K562 (cell line): ENCODE measurements at regions not wholly inside any gene's neighbourhood (a gene's known extent, or its start where the extent isn't known, plus 50 kb on each side); places are given as distances from the start of the nearest gene placed in this dataset.

Source experiments
- L3MBTL2 ChIP-seq: fragments of 450-650 bp; IDR thresholded peaks from 2 replicates; pipeline ENCODE4 v1.6.1; 2016; ENCODE audit warnings: mild to moderate bottlenecking, moderate library complexity
- NFIC ChIP-seq: fragments of 450-650 bp; IDR thresholded peaks from 2 replicates; pipeline ENCODE4 v1.6.1; 2017; ENCODE audit warnings: mild to moderate bottlenecking, inconsistent platforms
- POLR2H ChIP-seq: IDR thresholded peaks from 2 replicates; pipeline ENCODE4 v1.6.1; 2016; ENCODE audit warnings: missing genetic modification characterization, low read depth, mild to moderate bottlenecking, control low read depth, missing compliant biosample characterization, moderate library complexity
- RAD51 ChIP-seq: fragments of 450-650 bp; IDR thresholded peaks from 2 replicates; pipeline ENCODE4 v1.7.1; 2016; ENCODE audit warnings: low read depth, mild to moderate bottlenecking, borderline replicate concordance
- RBM17 ChIP-seq: fragments of 200-400 bp; formaldehyde crosslinking; IDR thresholded peaks from 2 replicates; pipeline ENCODE4 v1.6.1; 2017; ENCODE audit warnings: low read depth, mild to moderate bottlenecking, low read length, borderline replicate concordance
- RBM22 ChIP-seq: fragments of 200-400 bp; formaldehyde crosslinking; IDR thresholded peaks from 2 replicates; pipeline ENCODE4 v1.6.1; 2018; ENCODE audit warnings: low read length, low read depth; ENCODE audit not compliant: poor library complexity, severe bottlenecking
- RBM34 ChIP-seq: fragments of 200-400 bp; formaldehyde crosslinking; IDR thresholded peaks from 2 replicates; pipeline ENCODE4 v1.6.1; 2018; ENCODE audit warnings: low read length, borderline replicate concordance; ENCODE audit not compliant: insufficient read depth
- SMAD4 ChIP-seq: fragments of 250-450 bp; sonication (Bioruptor Pico); conservative IDR thresholded peaks from 2 replicates; pipeline ENCODE4 v1.8.0; 2021; ENCODE audit warnings: inconsistent platforms, mild to moderate bottlenecking, moderate library complexity
- TAL1 ChIP-seq: fragments of 450-650 bp; IDR thresholded peaks from 2 replicates; pipeline ENCODE4 v1.6.1; 2016; ENCODE audit warnings: mild to moderate bottlenecking
- ZNF41 ChIP-seq: fragments of 250-450 bp; sonication (Bioruptor Pico); conservative IDR thresholded peaks from 2 replicates; pipeline ENCODE4 v1.4.0; 2020; ENCODE audit warnings: mild to moderate bottlenecking
- TF ChIP-seq, protein P1 (sequence below): fragments of 450-650 bp; IDR thresholded peaks from 2 replicates; pipeline ENCODE4 v1.6.1; 2016; ENCODE audit warnings: mild to moderate bottlenecking, moderate library complexity
- TF ChIP-seq, protein P2 (sequence below), 2 experiments: IDR thresholded peaks; 2 replicates each; pipeline ENCODE4 v1.6.1; 2011; ENCODE audit warnings: borderline replicate concordance in 1 of 2, control low read depth in 1 of 2, low read depth in 1 of 2, low read length in 1 of 2, mild to moderate bottlenecking in 1 of 2, mixed read lengths in 1 of 2, moderate library complexity in 1 of 2; ENCODE audit not compliant: insufficient read depth in 1 of 2, insufficient read length in 1 of 2, poor library complexity in 1 of 2, severe bottlenecking in 1 of 2; ENCODE audit errors: extremely low read depth in 1 of 2
- TF ChIP-seq, protein P3 (sequence below): sonication (generic); formaldehyde crosslinking; IDR thresholded peaks from 2 replicates; pipeline ENCODE4 v1.5.0; 2020; ENCODE audit warnings: missing genetic modification reagents

DNA sequence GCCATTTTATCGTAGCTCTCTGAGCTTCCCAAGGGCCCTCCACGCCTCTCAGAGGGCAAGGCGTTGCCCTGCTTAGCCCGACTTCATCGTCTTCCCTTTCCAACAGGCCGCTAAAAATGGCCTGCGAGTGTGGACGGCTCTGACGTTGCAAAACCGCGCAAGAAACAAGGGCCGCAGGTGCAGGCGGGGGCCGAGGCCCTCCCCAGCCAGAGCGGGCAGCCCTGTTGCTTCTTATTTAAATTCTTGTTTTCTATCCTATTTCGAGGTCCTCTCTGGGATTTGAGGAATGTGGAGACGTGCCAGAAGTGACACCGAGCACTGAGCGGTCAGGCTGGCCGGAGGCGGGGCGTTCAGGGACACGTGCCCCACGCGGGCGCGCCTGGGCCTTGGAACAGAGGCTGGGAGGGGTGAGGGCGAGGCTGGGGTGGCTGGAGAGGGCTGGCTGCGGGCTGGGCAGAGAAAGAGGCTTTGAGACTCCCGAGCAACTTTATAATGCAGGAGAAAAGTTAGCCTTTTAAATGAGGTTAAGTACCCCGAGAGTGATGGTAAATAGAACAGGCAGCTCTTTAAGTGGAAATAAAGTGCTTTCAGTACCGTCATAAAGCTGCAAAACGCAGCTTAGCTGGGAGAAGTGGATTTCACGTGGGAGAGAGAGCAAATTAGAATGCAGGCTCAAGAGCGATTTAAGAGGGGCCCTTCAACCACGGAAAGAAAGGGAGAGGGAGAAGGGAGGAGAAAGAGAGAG, 243.6 kb downstream of the AUH start (continued):
- TF ChIP-seq, protein P1, sequence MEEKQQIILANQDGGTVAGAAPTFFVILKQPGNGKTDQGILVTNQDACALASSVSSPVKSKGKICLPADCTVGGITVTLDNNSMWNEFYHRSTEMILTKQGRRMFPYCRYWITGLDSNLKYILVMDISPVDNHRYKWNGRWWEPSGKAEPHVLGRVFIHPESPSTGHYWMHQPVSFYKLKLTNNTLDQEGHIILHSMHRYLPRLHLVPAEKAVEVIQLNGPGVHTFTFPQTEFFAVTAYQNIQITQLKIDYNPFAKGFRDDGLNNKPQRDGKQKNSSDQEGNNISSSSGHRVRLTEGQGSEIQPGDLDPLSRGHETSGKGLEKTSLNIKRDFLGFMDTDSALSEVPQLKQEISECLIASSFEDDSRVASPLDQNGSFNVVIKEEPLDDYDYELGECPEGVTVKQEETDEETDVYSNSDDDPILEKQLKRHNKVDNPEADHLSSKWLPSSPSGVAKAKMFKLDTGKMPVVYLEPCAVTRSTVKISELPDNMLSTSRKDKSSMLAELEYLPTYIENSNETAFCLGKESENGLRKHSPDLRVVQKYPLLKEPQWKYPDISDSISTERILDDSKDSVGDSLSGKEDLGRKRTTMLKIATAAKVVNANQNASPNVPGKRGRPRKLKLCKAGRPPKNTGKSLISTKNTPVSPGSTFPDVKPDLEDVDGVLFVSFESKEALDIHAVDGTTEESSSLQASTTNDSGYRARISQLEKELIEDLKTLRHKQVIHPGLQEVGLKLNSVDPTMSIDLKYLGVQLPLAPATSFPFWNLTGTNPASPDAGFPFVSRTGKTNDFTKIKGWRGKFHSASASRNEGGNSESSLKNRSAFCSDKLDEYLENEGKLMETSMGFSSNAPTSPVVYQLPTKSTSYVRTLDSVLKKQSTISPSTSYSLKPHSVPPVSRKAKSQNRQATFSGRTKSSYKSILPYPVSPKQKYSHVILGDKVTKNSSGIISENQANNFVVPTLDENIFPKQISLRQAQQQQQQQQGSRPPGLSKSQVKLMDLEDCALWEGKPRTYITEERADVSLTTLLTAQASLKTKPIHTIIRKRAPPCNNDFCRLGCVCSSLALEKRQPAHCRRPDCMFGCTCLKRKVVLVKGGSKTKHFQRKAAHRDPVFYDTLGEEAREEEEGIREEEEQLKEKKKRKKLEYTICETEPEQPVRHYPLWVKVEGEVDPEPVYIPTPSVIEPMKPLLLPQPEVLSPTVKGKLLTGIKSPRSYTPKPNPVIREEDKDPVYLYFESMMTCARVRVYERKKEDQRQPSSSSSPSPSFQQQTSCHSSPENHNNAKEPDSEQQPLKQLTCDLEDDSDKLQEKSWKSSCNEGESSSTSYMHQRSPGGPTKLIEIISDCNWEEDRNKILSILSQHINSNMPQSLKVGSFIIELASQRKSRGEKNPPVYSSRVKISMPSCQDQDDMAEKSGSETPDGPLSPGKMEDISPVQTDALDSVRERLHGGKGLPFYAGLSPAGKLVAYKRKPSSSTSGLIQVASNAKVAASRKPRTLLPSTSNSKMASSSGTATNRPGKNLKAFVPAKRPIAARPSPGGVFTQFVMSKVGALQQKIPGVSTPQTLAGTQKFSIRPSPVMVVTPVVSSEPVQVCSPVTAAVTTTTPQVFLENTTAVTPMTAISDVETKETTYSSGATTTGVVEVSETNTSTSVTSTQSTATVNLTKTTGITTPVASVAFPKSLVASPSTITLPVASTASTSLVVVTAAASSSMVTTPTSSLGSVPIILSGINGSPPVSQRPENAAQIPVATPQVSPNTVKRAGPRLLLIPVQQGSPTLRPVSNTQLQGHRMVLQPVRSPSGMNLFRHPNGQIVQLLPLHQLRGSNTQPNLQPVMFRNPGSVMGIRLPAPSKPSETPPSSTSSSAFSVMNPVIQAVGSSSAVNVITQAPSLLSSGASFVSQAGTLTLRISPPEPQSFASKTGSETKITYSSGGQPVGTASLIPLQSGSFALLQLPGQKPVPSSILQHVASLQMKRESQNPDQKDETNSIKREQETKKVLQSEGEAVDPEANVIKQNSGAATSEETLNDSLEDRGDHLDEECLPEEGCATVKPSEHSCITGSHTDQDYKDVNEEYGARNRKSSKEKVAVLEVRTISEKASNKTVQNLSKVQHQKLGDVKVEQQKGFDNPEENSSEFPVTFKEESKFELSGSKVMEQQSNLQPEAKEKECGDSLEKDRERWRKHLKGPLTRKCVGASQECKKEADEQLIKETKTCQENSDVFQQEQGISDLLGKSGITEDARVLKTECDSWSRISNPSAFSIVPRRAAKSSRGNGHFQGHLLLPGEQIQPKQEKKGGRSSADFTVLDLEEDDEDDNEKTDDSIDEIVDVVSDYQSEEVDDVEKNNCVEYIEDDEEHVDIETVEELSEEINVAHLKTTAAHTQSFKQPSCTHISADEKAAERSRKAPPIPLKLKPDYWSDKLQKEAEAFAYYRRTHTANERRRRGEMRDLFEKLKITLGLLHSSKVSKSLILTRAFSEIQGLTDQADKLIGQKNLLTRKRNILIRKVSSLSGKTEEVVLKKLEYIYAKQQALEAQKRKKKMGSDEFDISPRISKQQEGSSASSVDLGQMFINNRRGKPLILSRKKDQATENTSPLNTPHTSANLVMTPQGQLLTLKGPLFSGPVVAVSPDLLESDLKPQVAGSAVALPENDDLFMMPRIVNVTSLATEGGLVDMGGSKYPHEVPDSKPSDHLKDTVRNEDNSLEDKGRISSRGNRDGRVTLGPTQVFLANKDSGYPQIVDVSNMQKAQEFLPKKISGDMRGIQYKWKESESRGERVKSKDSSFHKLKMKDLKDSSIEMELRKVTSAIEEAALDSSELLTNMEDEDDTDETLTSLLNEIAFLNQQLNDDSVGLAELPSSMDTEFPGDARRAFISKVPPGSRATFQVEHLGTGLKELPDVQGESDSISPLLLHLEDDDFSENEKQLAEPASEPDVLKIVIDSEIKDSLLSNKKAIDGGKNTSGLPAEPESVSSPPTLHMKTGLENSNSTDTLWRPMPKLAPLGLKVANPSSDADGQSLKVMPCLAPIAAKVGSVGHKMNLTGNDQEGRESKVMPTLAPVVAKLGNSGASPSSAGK: peak; percentile 94
- peak; percentile 88 for TF ChIP-seq L3MBTL2
- no peak for TF ChIP-seq RBM22
- TF ChIP-seq, protein P2, sequence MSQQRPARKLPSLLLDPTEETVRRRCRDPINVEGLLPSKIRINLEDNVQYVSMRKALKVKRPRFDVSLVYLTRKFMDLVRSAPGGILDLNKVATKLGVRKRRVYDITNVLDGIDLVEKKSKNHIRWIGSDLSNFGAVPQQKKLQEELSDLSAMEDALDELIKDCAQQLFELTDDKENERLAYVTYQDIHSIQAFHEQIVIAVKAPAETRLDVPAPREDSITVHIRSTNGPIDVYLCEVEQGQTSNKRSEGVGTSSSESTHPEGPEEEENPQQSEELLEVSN (IDR thresholded peaks at IDR 0.05; ENCODE audit: borderline replicate concordance in 1 of 2, extremely low read depth in 1 of 2, insufficient read depth in 1 of 2, insufficient read length in 1 of 2, low read depth in 1 of 2, low read length in 1 of 2, poor library complexity in 1 of 2, severe bottlenecking in 1 of 2): peak; percentile 60 to 74
- TF ChIP-seq RBM17: no peak
- peak; percentile 55; the same call in 1 of the 2 replicates for TF ChIP-seq RAD51
- no peak for TF ChIP-seq TAL1
- TF ChIP-seq, protein P3, sequence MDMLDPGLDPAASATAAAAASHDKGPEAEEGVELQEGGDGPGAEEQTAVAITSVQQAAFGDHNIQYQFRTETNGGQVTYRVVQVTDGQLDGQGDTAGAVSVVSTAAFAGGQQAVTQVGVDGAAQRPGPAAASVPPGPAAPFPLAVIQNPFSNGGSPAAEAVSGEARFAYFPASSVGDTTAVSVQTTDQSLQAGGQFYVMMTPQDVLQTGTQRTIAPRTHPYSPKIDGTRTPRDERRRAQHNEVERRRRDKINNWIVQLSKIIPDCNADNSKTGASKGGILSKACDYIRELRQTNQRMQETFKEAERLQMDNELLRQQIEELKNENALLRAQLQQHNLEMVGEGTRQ (CRISPR knock-in tag): peak; percentile 78
- TF ChIP-seq POLR2H (tag): no peak
- TF ChIP-seq NFIC: peak; percentile 18; the same call in 1 of the 2 replicates
- TF ChIP-seq ZNF41 (CRISPR knock-in tag): no peak
- TF ChIP-seq RBM34: no peak
- no peak for TF ChIP-seq SMAD4 (CRISPR knock-in tag)
- TF ChIP-seq, all 486 proteins: peak for 8
